ENCODE measurements at regions not wholly inside any gene's neighbourhood (a gene's known extent, or its start where the extent isn't known, plus 50 kb on each side); places are given as distances from the start of the nearest gene placed in this dataset.
A peak's percentile ranks its signal among the peaks of the same experiment; 100 is the strongest.
"Not testable (repeated sequence)": the region's sequence is repeated elsewhere in the genome, so short reads cannot be mapped to it uniquely, and the experiment has no call there.

DNA sequence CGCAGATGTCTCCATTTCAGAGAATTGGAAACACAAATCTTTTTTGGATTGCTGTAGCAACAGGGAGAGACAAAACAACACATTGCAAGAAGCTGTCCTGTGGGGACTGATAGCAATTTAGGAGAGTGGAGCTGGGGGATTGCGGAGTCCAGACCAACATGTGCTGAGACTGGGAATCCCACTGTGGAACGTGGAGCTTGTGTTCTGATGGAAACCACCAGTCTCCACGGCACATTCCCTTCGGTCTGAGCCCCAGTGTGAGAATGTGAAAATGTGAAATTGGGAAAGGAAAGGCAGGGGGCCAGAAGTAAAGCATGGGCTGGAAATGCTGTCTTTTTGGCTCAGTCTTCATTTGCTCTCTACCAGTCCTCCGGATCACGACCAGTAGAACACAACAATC is 348.8 kb upstream of the TNC start:
- Histone ChIP-seq H3K4me3 (no peak overlapping the region), H3K4me1 (no peaks in the 10 kb centered on the region), H3K27ac (no peak overlapping the region), H3K27me3 (no peaks in the 10 kb centered on the region), H3K36me3 (no peaks in the 10 kb centered on the region), H3K9me3 (no peaks in the 10 kb centered on the region)
- FAIRE-seq: no peak
- peak in 2 of 4 donors; percentile 29 to 43 for ATAC-seq
- intact Hi-C loops (cut with DNase I): no loop called here
- no peak for DNase-seq
- WGBS, 2 donors: 66 to 78% methylated on average over 7 of the region's 7 CpGs
- TF ChIP-seq, protein P1, sequence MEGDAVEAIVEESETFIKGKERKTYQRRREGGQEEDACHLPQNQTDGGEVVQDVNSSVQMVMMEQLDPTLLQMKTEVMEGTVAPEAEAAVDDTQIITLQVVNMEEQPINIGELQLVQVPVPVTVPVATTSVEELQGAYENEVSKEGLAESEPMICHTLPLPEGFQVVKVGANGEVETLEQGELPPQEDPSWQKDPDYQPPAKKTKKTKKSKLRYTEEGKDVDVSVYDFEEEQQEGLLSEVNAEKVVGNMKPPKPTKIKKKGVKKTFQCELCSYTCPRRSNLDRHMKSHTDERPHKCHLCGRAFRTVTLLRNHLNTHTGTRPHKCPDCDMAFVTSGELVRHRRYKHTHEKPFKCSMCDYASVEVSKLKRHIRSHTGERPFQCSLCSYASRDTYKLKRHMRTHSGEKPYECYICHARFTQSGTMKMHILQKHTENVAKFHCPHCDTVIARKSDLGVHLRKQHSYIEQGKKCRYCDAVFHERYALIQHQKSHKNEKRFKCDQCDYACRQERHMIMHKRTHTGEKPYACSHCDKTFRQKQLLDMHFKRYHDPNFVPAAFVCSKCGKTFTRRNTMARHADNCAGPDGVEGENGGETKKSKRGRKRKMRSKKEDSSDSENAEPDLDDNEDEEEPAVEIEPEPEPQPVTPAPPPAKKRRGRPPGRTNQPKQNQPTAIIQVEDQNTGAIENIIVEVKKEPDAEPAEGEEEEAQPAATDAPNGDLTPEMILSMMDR (IDR thresholded peaks at IDR 0.05): no peak

DNA sequence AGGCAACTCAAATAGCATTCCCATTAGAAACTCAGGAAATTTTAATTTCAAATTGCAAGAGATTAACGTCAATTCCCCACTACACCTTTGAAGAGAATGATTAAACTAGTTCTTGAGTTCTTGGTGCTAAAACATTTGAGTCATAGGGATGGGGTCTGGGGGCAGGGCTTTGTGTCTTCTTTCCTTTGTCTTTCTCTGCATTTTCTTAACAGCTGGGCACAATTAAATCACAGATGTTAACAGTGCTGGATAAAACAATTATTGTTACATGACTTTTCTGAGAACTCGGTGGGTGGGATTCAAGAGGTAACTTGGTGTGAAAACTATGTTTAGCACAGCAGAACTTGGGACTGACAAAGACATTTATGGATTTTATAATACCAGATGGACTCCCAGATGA is 351.9 kb upstream of the TNC start:
- no peaks in the 10 kb centered on the region for H3K27me3 ChIP-seq
- H3K4me3 ChIP-seq: no peak overlapping the region
- H3K4me1 ChIP-seq: no peaks in the 10 kb centered on the region
- DNase-seq (no peak), ATAC-seq (no peak), FAIRE-seq (no peak)
- no peaks in the 10 kb centered on the region for H3K36me3 ChIP-seq
- intact Hi-C loops (cut with DNase I): no loop called here
- H3K27ac ChIP-seq: no peak overlapping the region
- H3K9me3 ChIP-seq: no peaks in the 10 kb centered on the region
- TF ChIP-seq, protein P1 (IDR thresholded peaks at IDR 0.05): no peak
- WGBS, 2 donors: 42 to 57% methylated on average over 2 of the region's 2 CpGs

DNA sequence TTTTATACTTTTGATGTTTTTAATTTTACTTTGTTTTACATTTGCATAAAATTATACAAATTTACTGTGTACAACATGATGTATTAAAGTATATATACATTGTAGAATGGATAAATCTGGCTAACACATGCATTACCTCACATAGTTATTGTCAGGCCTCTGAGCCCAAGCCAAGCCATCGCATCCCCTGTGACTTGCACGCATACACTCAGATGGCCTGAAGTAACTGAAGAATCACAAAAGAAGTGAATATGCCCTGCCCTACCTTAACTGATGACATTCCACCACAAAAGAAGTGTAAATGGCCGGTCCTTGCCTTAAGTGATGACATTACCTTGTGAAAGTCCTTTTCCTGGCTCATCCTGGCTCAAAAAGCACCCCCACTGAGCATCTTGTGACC is 355.1 kb upstream of the TNC start:
- FAIRE-seq; DNase-seq; intact Hi-C loops (cut with DNase I); ATAC-seq; H3K27ac ChIP-seq; H3K9me3 ChIP-seq; H3K4me1 ChIP-seq; H3K36me3 ChIP-seq; H3K27me3 ChIP-seq; H3K4me3 ChIP-seq: not testable (repeated sequence)
- 86 to 96% methylated on average over 2 of the region's 3 CpGs for WGBS, 2 donors

DNA sequence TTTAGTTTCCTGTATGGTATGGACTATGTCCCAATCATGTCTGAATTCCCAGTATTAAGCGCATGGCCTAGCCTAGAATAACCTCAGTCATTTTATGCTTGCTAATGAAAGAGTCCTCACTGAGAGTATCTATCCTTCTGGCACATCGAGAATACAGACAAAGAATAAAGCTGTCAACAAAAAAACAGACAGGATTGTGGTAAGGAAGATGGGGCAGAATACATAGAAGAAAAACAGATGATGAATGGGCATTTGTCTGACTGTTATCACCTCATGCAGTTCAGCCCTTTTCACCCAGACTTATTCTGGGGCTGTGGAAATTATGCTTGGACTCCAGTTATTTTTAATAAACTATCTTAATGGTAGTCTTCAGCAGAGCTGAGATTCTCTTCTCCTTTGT is 363.8 kb upstream of the TNC start:
- H3K27me3 ChIP-seq: no peaks in the 10 kb centered on the region
- DNase-seq: no peak
- no peaks in the 10 kb centered on the region for H3K9me3 ChIP-seq
- intact Hi-C loops (cut with DNase I): no loop called here
- TF ChIP-seq, protein P1 (IDR thresholded peaks at IDR 0.05): no peak
- no peak for FAIRE-seq
- no peak overlapping the region for H3K4me3 ChIP-seq
- no peaks in the 10 kb centered on the region for H3K36me3 ChIP-seq
- ATAC-seq: no peak
- 52 to 79% methylated on average over 2 of the region's 2 CpGs for WGBS, 2 donors
- H3K27ac ChIP-seq: no peak overlapping the region
- no peaks in the 10 kb centered on the region for H3K4me1 ChIP-seq

DNA sequence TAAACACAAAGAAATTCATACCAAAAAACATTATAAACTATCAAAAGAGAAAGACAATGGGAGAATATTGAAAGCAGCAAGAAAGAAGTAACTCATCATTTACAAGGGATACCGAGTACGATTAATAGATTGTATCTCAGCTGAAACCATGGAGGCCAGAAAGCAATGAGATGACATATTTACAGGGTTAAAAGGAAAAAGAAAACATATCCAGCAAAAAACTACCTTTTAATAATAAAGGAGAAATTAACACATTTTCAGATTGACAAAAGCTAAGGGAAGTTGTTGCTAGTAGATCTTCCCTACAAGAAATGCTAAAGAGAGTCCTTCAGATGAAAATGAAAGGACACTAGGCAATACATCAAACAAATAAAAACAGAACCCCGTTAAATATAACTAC is 364.8 kb upstream of the TNC start:
- 80 to 82% methylated on average over 3 of the region's 3 CpGs for WGBS, 2 donors
- FAIRE-seq: no peak

More for the DNA sequence above, 364.8 kb upstream of the TNC start:
- no peaks in the 10 kb centered on the region for H3K36me3 ChIP-seq
- H3K4me1 ChIP-seq: no peaks in the 10 kb centered on the region
- intact Hi-C loops (cut with DNase I): no loop called here
- no peak overlapping the region for H3K27ac ChIP-seq
- no peaks in the 10 kb centered on the region for H3K9me3 ChIP-seq
- no peak overlapping the region for H3K4me3 ChIP-seq
- DNase-seq (no peak), ATAC-seq (no peak)
- TF ChIP-seq, protein P1 (IDR thresholded peaks at IDR 0.05): no peak
- H3K27me3 ChIP-seq: no peaks in the 10 kb centered on the region
